IMR-90 (cell line): ENCODE measurements at regions not wholly inside any gene's neighbourhood (a gene's known extent, or its start where the extent isn't known, plus 50 kb on each side); places are given as distances from the start of the nearest gene placed in this dataset.

Experiments used
- BHLHE40 ChIP-seq: fragments of 150-350 bp; IDR thresholded peaks from 2 replicates; pipeline ENCODE4 v1.6.1; 2016; ENCODE audit warnings: mild to moderate bottlenecking, low read depth, low read length
- CEBPB ChIP-seq: IDR thresholded peaks from 2 replicates; pipeline ENCODE4 v1.6.1; 2012; ENCODE audit warnings: low read depth, low read length, improper control_type of control experiment
- CHD1 ChIP-seq: IDR thresholded peaks from 2 replicates; pipeline ENCODE4 v1.6.1; 2012; ENCODE audit warnings: low read depth, low read length, improper control_type of control experiment
- CTCF ChIP-seq: conservative IDR thresholded peaks from 2 replicates; pipeline ENCODE4 v1.5.1; 2012; ENCODE audit warnings: mild to moderate bottlenecking, low read depth, low read length, improper control_type of control experiment
- FOS ChIP-seq: fragments of 150-350 bp; IDR thresholded peaks from 2 replicates; pipeline ENCODE4 v1.6.1; 2016; ENCODE audit warnings: low read depth, low read length
- MAFK ChIP-seq: IDR thresholded peaks from 2 replicates; pipeline ENCODE4 v1.6.1; 2012; ENCODE audit warnings: low read depth, low read length, improper control_type of control experiment
- MAZ ChIP-seq: IDR thresholded peaks from 2 replicates; pipeline ENCODE4 v1.6.1; 2012; ENCODE audit warnings: low read depth, mild to moderate bottlenecking, low read length, improper control_type of control experiment, moderate library complexity, borderline replicate concordance
- NFE2L2 ChIP-seq: fragments of 150-350 bp; IDR thresholded peaks from 2 replicates; pipeline ENCODE4 v1.6.1; 2016; ENCODE audit warnings: low read depth, mild to moderate bottlenecking, low read length
- POLR2A ChIP-seq: IDR thresholded peaks from 2 replicates; pipeline ENCODE4 v1.6.1; 2012; ENCODE audit warnings: mild to moderate bottlenecking, low read depth, low read length
- RAD21 ChIP-seq: IDR thresholded peaks from 2 replicates; pipeline ENCODE4 v1.6.1; 2012; ENCODE audit warnings: low read length, improper control_type of control experiment
- RCOR1 ChIP-seq: IDR thresholded peaks from 2 replicates; pipeline ENCODE4 v1.6.1; 2012; ENCODE audit warnings: mild to moderate bottlenecking, low read length, improper control_type of control experiment; ENCODE audit not compliant: insufficient replicate concordance
- RFX5 ChIP-seq: IDR thresholded peaks from 2 replicates; pipeline ENCODE4 v1.8.0; 2012; ENCODE audit warnings: low read depth, mild to moderate bottlenecking, low read length, moderate library complexity
- USF2 ChIP-seq: fragments of 150-350 bp; IDR thresholded peaks from 2 replicates; pipeline ENCODE4 v1.6.1; 2017; ENCODE audit warnings: mild to moderate bottlenecking, antibody characterized with exemption, low read length, low read depth

GRCh38 chr6:28751963-28752350, 171.8 kb downstream of the TRIM27 start:
- TF ChIP-seq MAFK (no peak), CHD1 (no peak), CTCF (no peak), RAD21 (no peak), POLR2A (no peak), RCOR1 (no peak), RFX5 (no peak), USF2 (no peak), MAZ (no peak), CEBPB (no peak), FOS (no peak), BHLHE40 (no peak), NFE2L2 (no peak)
